ENCODE measurements at regions not wholly inside any gene's neighbourhood (a gene's known extent, or its start where the extent isn't known, plus 50 kb on each side); places are given as distances from the start of the nearest gene placed in this dataset.

- no peak overlapping the region for H3K27ac ChIP-seq
These were observed 53.9 kb upstream of the SKAP2 start for GRCh38 chr7:26918241-26918640.

DNA sequence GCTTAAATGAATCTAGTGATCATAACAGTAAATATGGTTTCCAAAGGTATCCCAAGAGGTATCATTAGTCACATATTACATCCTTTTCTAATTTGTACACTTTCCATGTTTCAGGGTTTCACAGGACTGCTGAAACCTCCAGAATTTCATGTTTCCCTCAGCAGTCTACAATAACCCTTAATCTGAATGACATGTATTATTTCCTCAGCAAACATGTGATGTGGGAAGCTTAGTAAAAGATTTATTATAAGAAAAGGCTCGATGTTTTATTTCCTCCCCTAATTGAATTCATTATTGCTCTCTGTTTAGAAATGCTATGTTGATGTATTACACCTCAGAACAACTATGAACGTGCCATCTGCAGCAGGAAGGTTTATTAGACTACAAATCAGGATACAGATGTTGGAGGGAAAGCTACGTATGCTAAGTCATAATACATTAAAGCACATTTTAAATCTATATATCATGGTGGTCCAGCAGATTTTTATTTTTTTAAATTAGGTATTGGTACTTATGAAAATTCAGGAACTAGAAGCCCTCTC, 52.5 kb upstream of the SKAP2 start:
- H3K4me3 ChIP-seq = no peak overlapping the region
- H3K27ac ChIP-seq = no peak overlapping the region

More at GRCh38 chr7:26918241-26918640, 53.9 kb upstream of the SKAP2 start:
- H3K4me3 ChIP-seq = no peak overlapping the region

DNA sequence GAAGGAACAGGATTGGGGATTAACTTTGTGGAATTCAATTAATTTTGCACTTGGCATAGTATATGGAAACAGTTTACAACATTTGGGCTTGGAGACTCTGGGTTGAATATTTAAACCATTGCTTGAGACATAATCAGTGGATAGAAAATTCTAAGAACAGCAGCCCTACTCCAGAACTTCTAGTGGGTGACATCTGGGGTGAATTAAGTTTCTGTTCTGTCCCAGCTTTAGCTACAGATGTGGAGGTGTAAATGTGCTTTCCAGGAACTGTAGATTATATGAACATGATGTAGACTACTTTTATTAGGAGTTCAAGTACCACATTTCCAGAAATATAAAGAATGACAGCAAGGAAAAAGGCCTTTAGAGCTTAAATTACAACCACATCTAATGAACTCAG, 51.9 kb upstream of the SKAP2 start:
- no peak overlapping the region for H3K27ac ChIP-seq
- H3K4me3 ChIP-seq = no peak overlapping the region
